ENCODE measurements at regions not wholly inside any gene's neighbourhood (a gene's known extent, or its start where the extent isn't known, plus 50 kb on each side); places are given as distances from the start of the nearest gene placed in this dataset.

DNA sequence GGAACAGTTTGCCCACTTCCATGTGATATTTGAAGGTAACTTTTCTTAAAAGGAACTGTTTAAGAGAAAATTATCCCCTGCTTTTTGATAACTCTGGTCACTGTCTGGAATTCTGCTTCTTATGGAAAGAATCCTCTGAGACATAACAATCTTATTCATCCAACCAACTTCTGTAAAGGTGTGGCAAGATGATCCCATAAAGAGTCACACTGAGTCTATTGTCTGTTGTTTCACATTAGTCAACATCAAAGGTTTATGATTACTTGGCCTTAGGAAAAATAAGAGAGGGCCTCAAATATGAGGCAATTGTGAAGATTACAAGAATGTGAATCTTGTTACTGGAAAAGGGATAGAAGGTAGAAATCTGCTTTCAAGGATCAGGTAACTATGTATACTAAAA, 88.0 kb upstream of the MAGEB18 start:
- TF ChIP-seq, protein P1, sequence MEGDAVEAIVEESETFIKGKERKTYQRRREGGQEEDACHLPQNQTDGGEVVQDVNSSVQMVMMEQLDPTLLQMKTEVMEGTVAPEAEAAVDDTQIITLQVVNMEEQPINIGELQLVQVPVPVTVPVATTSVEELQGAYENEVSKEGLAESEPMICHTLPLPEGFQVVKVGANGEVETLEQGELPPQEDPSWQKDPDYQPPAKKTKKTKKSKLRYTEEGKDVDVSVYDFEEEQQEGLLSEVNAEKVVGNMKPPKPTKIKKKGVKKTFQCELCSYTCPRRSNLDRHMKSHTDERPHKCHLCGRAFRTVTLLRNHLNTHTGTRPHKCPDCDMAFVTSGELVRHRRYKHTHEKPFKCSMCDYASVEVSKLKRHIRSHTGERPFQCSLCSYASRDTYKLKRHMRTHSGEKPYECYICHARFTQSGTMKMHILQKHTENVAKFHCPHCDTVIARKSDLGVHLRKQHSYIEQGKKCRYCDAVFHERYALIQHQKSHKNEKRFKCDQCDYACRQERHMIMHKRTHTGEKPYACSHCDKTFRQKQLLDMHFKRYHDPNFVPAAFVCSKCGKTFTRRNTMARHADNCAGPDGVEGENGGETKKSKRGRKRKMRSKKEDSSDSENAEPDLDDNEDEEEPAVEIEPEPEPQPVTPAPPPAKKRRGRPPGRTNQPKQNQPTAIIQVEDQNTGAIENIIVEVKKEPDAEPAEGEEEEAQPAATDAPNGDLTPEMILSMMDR (IDR thresholded peaks at IDR 0.05) = no peak
- no peak for TF ChIP-seq POLR2AphosphoS5 (IDR thresholded peaks at IDR 0.05)

Data from stomach (tissue), 4 donors.